ENCODE measurements at regions not wholly inside any gene's neighbourhood (a gene's known extent, or its start where the extent isn't known, plus 50 kb on each side); places are given as distances from the start of the nearest gene placed in this dataset.

DNA sequence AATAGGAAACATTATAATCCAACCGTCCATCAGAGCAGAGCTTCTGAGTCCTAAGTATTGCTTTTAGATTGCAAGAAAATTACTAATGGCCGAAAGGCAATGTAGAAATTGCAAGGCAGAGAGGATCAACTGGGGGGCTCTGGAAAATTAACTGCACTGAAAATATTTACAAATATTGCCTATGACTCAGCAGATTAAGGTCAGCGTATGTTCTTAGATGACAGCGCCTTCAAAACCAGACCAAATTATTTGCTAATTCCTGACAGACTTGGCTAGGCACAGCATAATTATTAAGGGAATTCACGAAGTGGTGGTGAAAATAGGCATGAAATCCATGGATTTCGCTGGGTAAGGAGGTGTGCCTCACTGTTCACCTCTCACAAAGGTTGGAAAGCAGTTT, 947.7 kb downstream of the TUSC7 start:
- Histone ChIP-seq H3K27me3 (no peaks in the 10 kb centered on the region), H3K4me3 (no peak overlapping the region), H3K36me3 (no peaks in the 10 kb centered on the region), H3K27ac (no peak overlapping the region), H3K9me3 (no peaks in the 10 kb centered on the region), H3K4me1 (no peaks in the 10 kb centered on the region)
- no peak for TF ChIP-seq POLR2AphosphoS5 (IDR thresholded peaks at IDR 0.05)
- WGBS, 5 donors = 75 to 88% (median 79%) methylated on average over 6 of the region's 6 CpGs
- intact Hi-C loops (cut with DNase I; ENCODE audit: low total_unique reads) = no loop called here
- DNase-seq = no peak

GRCh38 chr3:117660941-117661817, 951.6 kb downstream of the TUSC7 start:
- DNase-seq = no peak
- no peaks in the 10 kb centered on the region for H3K27me3 ChIP-seq
- intact Hi-C loops (cut with DNase I; ENCODE audit: low total_unique reads) = no loop called here
- H3K9me3 ChIP-seq = no peaks in the 10 kb centered on the region
- H3K36me3 ChIP-seq = no peaks in the 10 kb centered on the region
- TF ChIP-seq POLR2AphosphoS5 (IDR thresholded peaks at IDR 0.05) = no peak
- TF ChIP-seq, protein P1, sequence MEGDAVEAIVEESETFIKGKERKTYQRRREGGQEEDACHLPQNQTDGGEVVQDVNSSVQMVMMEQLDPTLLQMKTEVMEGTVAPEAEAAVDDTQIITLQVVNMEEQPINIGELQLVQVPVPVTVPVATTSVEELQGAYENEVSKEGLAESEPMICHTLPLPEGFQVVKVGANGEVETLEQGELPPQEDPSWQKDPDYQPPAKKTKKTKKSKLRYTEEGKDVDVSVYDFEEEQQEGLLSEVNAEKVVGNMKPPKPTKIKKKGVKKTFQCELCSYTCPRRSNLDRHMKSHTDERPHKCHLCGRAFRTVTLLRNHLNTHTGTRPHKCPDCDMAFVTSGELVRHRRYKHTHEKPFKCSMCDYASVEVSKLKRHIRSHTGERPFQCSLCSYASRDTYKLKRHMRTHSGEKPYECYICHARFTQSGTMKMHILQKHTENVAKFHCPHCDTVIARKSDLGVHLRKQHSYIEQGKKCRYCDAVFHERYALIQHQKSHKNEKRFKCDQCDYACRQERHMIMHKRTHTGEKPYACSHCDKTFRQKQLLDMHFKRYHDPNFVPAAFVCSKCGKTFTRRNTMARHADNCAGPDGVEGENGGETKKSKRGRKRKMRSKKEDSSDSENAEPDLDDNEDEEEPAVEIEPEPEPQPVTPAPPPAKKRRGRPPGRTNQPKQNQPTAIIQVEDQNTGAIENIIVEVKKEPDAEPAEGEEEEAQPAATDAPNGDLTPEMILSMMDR (IDR thresholded peaks at IDR 0.05) = no peak
- H3K4me3 ChIP-seq = no peak overlapping the region
- 81 to 88% (median 84%) methylated on average over 2 of the region's 2 CpGs for WGBS, 5 donors
- no peaks in the 10 kb centered on the region for H3K4me1 ChIP-seq
- H3K27ac ChIP-seq = no peak overlapping the region

GRCh38 chr3:117661818-117662095, 952.2 kb downstream of the TUSC7 start:
- WGBS, 5 donors = 85 to 95% (median 92%) methylated on average over 3 of the region's 3 CpGs
- H3K27me3 ChIP-seq = no peaks in the 10 kb centered on the region
- no peaks in the 10 kb centered on the region for H3K4me1 ChIP-seq
- H3K36me3 ChIP-seq = no peaks in the 10 kb centered on the region
- no peak overlapping the region for H3K4me3 ChIP-seq
- no peak overlapping the region for H3K27ac ChIP-seq
- TF ChIP-seq, protein P1 (IDR thresholded peaks at IDR 0.05) = no peak
- no peak for TF ChIP-seq EP300 (IDR thresholded peaks at IDR 0.05)
- TF ChIP-seq POLR2AphosphoS5 (IDR thresholded peaks at IDR 0.05) = no peak
- TF ChIP-seq POLR2A (IDR thresholded peaks at IDR 0.05) = no peak
- intact Hi-C loops (cut with DNase I; ENCODE audit: low total_unique reads) = no loop called here
- no peaks in the 10 kb centered on the region for H3K9me3 ChIP-seq
- DNase-seq = no peak

GRCh38 chr3:117665296-117665695, 955.7 kb downstream of the TUSC7 start:
- H3K36me3 ChIP-seq = no peaks in the 10 kb centered on the region

DNA sequence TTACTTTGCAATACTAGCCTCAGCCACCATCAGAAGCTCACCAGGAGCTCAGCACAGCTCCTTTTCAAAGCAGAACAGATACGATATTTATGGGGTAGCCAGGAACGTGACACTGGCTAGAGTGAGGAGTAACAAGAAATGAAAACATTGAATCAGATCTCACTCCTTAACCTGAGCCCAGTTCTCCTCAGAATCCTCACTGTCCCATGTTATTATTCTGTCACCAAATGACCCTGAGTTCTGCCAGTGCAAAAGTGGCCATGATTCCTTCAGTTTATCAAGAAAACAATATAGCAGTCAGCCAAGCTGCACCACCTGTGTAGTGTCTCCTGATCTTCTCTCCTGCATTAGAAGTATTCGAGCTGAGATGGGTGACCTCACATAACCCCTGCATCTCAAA, 956.7 kb downstream of the TUSC7 start:
- no peaks in the 10 kb centered on the region for H3K27me3 ChIP-seq
- no peaks in the 10 kb centered on the region for H3K9me3 ChIP-seq
- intact Hi-C loops (cut with DNase I; ENCODE audit: low total_unique reads) = no loop called here
- H3K36me3 ChIP-seq = no peaks in the 10 kb centered on the region
- WGBS, 5 donors = 45 to 63% (median 54%) methylated on average over 3 of the region's 3 CpGs
- H3K4me3 ChIP-seq = no peak overlapping the region
- no peaks in the 10 kb centered on the region for H3K4me1 ChIP-seq
- no peak for DNase-seq
- H3K27ac ChIP-seq = no peak overlapping the region
- TF ChIP-seq EP300 (IDR thresholded peaks at IDR 0.05) (no peak), POLR2A (IDR thresholded peaks at IDR 0.05) (no peak), POLR2AphosphoS5 (IDR thresholded peaks at IDR 0.05) (no peak)
- TF ChIP-seq, protein P1 (IDR thresholded peaks at IDR 0.05) = no peak

More at GRCh38 chr3:117665296-117665695, 955.7 kb downstream of the TUSC7 start:
- no peaks in the 10 kb centered on the region for H3K4me1 ChIP-seq
- peak; percentile 46 to 70 for DNase-seq
- no peaks in the 10 kb centered on the region for H3K27me3 ChIP-seq
- 17 to 43% (median 24%) methylated on average over 4 of the region's 4 CpGs for WGBS, 5 donors
- H3K4me3 ChIP-seq = no peak overlapping the region
- no peak overlapping the region for H3K27ac ChIP-seq
- H3K9me3 ChIP-seq = no peaks in the 10 kb centered on the region
- intact Hi-C loops (cut with DNase I; ENCODE audit: low total_unique reads) = no loop called here
- TF ChIP-seq, protein P1 (IDR thresholded peaks at IDR 0.05) = no peak
- TF ChIP-seq EP300 (IDR thresholded peaks at IDR 0.05) = no peak
- TF ChIP-seq POLR2A (IDR thresholded peaks at IDR 0.05) = no peak
- no peak for TF ChIP-seq POLR2AphosphoS5 (IDR thresholded peaks at IDR 0.05)
